KG1 (cell line): ENCODE measurements at regions not wholly inside any gene's neighbourhood (a gene's known extent, or its start where the extent isn't known, plus 50 kb on each side); places are given as distances from the start of the nearest gene placed in this dataset.

Source experiments
- DNase-seq: peaks from one replicate; lab custom pipeline; 2025; lab: John Stamatoyannopoulos, UW

GRCh38 chr15:70324001-70324974, 226.6 kb upstream of the TLE3 start:
- DNase-seq = no peak

- DNase-seq = no peak
Measured at GRCh38 chr15:70323111-70323851, 225.6 kb upstream of the TLE3 start.

- DNase-seq = no peak
Measured at GRCh38 chr15:70322051-70322668, 224.4 kb upstream of the TLE3 start.

- DNase-seq = no peak
Measured at GRCh38 chr15:70321172-70321819, 223.6 kb upstream of the TLE3 start.

- DNase-seq = no peak
Measured at GRCh38 chr15:70320482-70320881, 222.8 kb upstream of the TLE3 start.

- no peak for DNase-seq
Measured at GRCh38 chr15:70320077-70320476, 222.4 kb upstream of the TLE3 start.

- DNase-seq = no peak
Measured at GRCh38 chr15:70319466-70319865, 221.7 kb upstream of the TLE3 start.

- no peak for DNase-seq
Measured at GRCh38 chr15:70318594-70319465, 221.1 kb upstream of the TLE3 start.

- no peak for DNase-seq
Measured at GRCh38 chr15:70316059-70316600, 218.4 kb upstream of the TLE3 start.

- no peak for DNase-seq
Measured at GRCh38 chr15:70315431-70315830, 217.7 kb upstream of the TLE3 start.

GRCh38 chr15:70314688-70315087, 217.0 kb upstream of the TLE3 start:
- DNase-seq = no peak

GRCh38 chr15:70314018-70314354, 216.3 kb upstream of the TLE3 start:
- no peak for DNase-seq

- DNase-seq = no peak
Measured at GRCh38 chr15:70313099-70314017, 215.6 kb upstream of the TLE3 start.

GRCh38 chr15:70311821-70312220, 214.1 kb upstream of the TLE3 start:
- DNase-seq = no peak

GRCh38 chr15:70309716-70310115, 212.0 kb upstream of the TLE3 start:
- DNase-seq = no peak

- DNase-seq = no peak
Measured at GRCh38 chr15:70308735-70309434, 211.2 kb upstream of the TLE3 start.

GRCh38 chr15:70308011-70308734, 210.5 kb upstream of the TLE3 start:
- peak; percentile 55 for DNase-seq

- DNase-seq = no peak
Measured at GRCh38 chr15:70306582-70306981, 208.9 kb upstream of the TLE3 start.

GRCh38 chr15:70306081-70306480, 208.4 kb upstream of the TLE3 start:
- no peak for DNase-seq
